ENCODE measurements at regions not wholly inside any gene's neighbourhood (a gene's known extent, or its start where the extent isn't known, plus 50 kb on each side); places are given as distances from the start of the nearest gene placed in this dataset.

DNA sequence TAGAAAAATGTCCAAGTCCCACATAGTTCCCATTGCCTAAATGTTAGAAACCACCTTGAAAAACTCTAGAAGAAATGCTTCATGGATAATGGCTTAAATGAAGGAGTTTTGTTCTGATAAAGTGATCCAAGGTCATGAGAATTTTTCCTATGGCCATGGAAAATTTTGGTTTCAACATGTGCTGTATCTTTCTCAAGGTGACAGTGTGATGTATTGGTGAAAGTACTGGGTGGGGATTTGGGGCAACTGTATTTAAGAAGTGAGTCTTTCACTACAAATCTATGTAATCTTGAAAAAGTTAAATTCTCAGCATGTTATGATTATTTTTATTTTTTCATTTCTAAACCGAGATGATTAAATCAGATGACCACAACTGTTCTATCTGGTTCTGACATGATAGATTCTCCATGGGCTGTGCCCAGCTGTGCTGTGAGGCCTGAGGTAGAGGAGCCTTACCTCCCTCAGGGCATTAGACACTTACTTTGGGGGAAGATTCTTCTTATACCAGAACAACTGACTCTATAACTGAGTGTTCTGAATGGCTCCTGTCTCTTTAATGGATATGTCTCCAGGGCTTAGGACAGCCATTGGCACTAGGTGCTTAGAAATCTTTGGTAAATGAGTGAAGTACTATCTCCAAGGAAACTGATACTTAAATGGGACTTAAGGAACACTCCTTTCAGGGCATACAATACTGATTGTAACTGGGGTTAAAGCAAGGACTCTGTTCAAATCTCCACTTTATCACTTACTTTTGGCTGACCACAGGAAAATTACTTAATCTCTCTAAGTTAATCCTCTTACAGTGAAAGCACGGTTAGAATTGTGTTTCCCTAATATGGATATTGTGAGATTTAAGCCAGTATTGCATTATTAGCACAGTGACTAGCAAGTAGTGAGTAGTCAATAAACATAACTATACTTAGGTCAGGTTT is 397.4 kb upstream of the MEF2C start:
- no peak overlapping the region for H3K4me3 ChIP-seq (ENCODE audit: low read depth, poor library complexity, severe bottlenecking)
- TF ChIP-seq, protein P1, sequence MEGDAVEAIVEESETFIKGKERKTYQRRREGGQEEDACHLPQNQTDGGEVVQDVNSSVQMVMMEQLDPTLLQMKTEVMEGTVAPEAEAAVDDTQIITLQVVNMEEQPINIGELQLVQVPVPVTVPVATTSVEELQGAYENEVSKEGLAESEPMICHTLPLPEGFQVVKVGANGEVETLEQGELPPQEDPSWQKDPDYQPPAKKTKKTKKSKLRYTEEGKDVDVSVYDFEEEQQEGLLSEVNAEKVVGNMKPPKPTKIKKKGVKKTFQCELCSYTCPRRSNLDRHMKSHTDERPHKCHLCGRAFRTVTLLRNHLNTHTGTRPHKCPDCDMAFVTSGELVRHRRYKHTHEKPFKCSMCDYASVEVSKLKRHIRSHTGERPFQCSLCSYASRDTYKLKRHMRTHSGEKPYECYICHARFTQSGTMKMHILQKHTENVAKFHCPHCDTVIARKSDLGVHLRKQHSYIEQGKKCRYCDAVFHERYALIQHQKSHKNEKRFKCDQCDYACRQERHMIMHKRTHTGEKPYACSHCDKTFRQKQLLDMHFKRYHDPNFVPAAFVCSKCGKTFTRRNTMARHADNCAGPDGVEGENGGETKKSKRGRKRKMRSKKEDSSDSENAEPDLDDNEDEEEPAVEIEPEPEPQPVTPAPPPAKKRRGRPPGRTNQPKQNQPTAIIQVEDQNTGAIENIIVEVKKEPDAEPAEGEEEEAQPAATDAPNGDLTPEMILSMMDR (IDR thresholded peaks at IDR 0.05) = no peak
- no peak for TF ChIP-seq POLR2A (IDR thresholded peaks at IDR 0.05)
- WGBS, 2 donors = 75 to 80% methylated on average over 2 of the region's 2 CpGs
- DNase-seq (ENCODE audit: low spot score in 2 of 2) = no peak
- intact Hi-C loops (cut with DNase I; ENCODE audit: low total_unique reads) = no loop called here

DNA sequence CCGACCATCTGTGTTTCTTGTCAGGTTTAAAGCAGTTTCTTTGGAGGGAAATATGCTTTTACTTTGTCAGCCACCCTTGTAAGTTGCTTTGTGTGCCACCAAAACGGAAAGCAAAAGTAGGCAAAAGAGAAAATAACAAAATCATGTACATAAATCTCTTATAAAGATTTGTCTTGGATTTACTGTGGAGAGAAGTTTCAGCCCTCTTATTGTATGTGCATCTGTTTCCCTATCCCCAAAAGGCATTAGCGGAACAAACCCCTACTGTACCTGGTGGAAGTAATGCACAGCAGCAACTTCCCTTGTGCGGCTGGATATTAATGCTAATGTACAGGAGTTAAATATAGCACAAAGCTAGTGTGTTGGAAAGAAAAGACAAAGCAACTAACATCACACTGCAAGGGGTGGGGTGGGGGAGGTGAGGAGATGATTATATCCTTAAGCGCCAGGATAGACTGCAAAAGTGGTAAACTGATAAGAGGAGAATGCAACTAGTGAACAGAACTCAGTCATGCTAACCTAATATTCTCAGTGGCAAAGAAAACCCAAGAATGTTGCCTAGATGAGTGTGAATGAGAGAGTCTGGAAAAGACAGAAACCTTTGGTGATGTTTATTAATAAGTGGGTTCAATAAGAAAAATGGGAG is 396.5 kb upstream of the MEF2C start:
- TF ChIP-seq POLR2A (IDR thresholded peaks at IDR 0.05) = no peak
- TF ChIP-seq, protein P1 (IDR thresholded peaks at IDR 0.05) = no peak
- 82 to 84% methylated on average over 5 of the region's 5 CpGs for WGBS, 2 donors
- DNase-seq (ENCODE audit: low spot score in 2 of 2) = no peak

DNA sequence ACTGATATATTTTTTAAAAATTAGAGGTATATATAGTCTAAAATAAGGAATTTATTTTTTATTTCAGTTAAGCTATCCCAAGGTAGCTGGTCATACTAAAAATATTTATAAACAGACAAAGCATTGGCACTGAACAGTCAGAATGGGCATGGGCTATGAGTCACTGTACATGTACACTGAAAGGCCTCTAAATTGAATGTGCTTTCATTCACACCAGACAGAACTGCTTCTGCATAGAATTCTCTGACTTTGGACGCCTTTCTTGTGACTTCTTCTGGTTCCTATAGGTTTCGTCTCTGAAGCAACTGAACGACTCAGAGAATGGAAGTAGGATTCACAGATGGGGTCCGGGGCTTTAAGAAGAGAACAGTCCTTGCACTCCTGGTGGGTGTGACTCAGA is 394.8 kb upstream of the MEF2C start:
- 85 to 94% methylated on average over 4 of the region's 4 CpGs for whole genome bisulfite sequencing, 2 donors
- intact Hi-C loops (cut with DNase I; ENCODE audit: low total_unique reads) = no loop called here
- H3K4me3 ChIP-seq (ENCODE audit: low read depth, poor library complexity, severe bottlenecking) = no peak overlapping the region
- TF ChIP-seq POLR2A (IDR thresholded peaks at IDR 0.05) = no peak
- TF ChIP-seq, protein P1 (IDR thresholded peaks at IDR 0.05) = no peak
- no peak for DNase-seq (ENCODE audit: low spot score in 2 of 2)

More for the DNA sequence above, 396.5 kb upstream of the MEF2C start:
- H3K4me3 ChIP-seq (ENCODE audit: low read depth, poor library complexity, severe bottlenecking) = no peak overlapping the region
- intact Hi-C loops (cut with DNase I; ENCODE audit: low total_unique reads) = no loop called here

DNA sequence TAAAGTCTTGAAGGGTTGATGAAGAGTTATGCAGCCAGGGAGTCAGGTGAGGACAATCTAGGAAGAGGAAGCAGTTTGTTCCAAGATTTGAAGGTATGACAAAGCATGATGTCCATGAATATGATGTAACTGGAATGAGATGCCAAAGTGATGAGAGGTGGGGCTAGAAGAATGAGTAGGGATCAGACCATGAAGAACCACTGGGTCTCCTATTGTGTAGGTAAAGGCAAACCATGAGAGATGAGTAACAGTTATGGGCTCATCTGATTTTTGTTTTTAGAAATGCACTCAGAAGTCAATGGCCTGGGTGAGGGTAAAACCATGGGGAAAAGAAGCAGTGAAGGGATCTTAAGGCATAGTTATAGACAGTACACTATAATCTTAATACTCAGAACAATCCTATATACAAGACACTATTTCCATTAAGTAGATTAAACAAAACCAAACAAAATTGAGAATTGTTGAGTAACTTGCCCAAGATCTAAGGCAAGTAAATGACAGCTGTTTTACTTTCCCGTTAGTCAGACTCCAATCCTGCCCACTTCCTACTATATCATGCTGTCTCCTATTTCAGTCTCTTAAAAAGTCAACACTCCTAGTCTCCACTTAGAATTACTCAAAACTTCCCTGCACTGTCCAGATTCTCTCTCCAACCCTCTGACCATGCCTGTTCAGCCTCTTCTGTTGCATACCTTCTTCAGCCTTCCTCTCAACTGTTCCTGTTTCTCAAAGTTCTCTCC is 393.8 kb upstream of the MEF2C start:
- intact Hi-C loops (cut with DNase I; ENCODE audit: low total_unique reads) = no loop called here
- no peak overlapping the region for H3K4me3 ChIP-seq (ENCODE audit: low read depth, poor library complexity, severe bottlenecking)
- no peak for DNase-seq (ENCODE audit: low spot score in 2 of 2)
- WGBS, 2 donors = 83 to 88% methylated on average over 1 of the region's 1 CpG
- TF ChIP-seq, protein P1 (IDR thresholded peaks at IDR 0.05) = no peak
- TF ChIP-seq POLR2A (IDR thresholded peaks at IDR 0.05) = no peak

DNA sequence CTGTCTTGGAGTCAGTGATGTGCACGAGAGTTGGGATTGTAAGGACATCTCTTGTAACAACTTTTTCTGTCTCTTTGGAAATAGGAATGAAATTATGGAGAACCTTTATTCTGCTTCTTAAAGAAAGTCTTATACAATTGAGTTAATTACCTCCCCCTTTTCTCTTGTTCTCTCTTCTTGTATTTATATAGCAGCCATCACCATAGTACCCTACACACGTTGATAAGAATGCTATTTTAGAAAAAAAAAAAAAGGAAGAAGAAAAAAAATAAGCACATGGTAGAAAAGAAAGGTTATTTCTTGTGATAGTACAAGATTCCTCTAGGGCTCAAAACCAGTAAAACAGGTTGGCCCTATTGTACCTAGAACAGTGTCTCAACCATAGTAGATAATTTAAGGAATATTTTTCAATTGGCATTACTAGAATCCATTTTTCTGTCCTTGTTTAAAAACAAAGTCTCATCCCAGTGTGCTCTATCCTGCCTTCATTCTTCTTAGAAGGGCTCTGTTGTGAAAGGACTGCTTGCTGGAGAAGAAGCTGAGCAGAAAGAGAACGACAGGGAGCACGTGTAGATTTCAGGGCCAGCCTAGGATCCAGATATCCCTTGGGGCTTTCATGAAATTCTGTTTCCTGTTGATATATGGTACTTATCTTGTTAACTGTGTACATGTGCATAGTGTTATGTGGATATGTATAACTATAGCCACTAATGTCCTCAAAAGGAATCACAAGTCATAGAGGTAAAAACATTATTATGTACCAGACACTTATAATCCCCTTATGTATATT is 392.3 kb upstream of the MEF2C start:
- 58 to 59% methylated on average over 4 of the region's 4 CpGs for WGBS, 2 donors
- intact Hi-C loops (cut with DNase I; ENCODE audit: low total_unique reads) = no loop called here
- no peak overlapping the region for H3K4me3 ChIP-seq (ENCODE audit: low read depth, poor library complexity, severe bottlenecking)
- no peak for TF ChIP-seq POLR2A (IDR thresholded peaks at IDR 0.05)
- TF ChIP-seq, protein P1 (IDR thresholded peaks at IDR 0.05) = no peak
- no peak for DNase-seq (ENCODE audit: low spot score in 2 of 2)
